HepG2 (cell line): ENCODE measurements at regions not wholly inside any gene's neighbourhood (a gene's known extent, or its start where the extent isn't known, plus 50 kb on each side); places are given as distances from the start of the nearest gene placed in this dataset.

Experiments used
- ATAC-seq: fragments of 200-7000 bp; cut with Tn5 transposase; 3 replicates; pipeline ENCODE4 v1.9.1; 2020; ENCODE audit warnings: mild to moderate bottlenecking, moderate library complexity
- BruUV-seq: library from RNA; stranded (reverse); fragments of 400-500 nt; replicated peaks from 2 replicates; lab custom pipeline; 2021; lab: Mats Ljungman, UMichigan
- CTCF ChIA-PET: fragments of 300-600 bp; formaldehyde crosslinking; extraction: SDS; loops from one replicate; lab custom pipeline; 2021; ENCODE audit warnings: low total read pairs, inconsistent platforms, low intra/inter-chr PET ratio; lab: Yijun Ruan, JAX
- POLR2A ChIA-PET: fragments of 350-600 bp; sonication (Branson Sonifier 250); formaldehyde crosslinking; loops from one replicate; lab custom pipeline; 2020; ENCODE audit warnings: antibody characterized with exemption, inconsistent platforms; lab: Yijun Ruan, JAX
- DNase-seq: peaks from one replicate; pipeline ENCODE4 v3.0.0-alpha.2; 2015; ENCODE audit warnings: low spot score
- FAIRE-seq: peaks from 3 replicates; lab custom pipeline; 2011; peaks lifted over from hg19 to GRCh38; lab: Jason Lieb, UNC
- H2AFZ ChIP-seq: one replicate; pipeline ENCODE4 v1.6.1; 2011; ENCODE audit warnings: low read length, inconsistent platforms
- H3K27ac ChIP-seq: fragments of 300-600 bp; 3 replicates; pipeline ENCODE4 v1.8.0; 2011; ENCODE audit warnings: mixed run types, mild to moderate bottlenecking, mixed read lengths, low read length, inconsistent platforms; ENCODE audit not compliant: insufficient read depth; ENCODE audit errors: extremely low read length
- H3K27me3 ChIP-seq, 2 experiments: fragments of 200-600 bp in 1 of 2; 2 replicates in 1 of 2; 3 replicates in 1 of 2; pipeline versions ENCODE4 v1.6.0 to v1.8.0; 2011; ENCODE audit warnings: low read length in 2 of 2, mild to moderate bottlenecking in 2 of 2, moderate library complexity in 2 of 2, inconsistent platforms in 1 of 2; ENCODE audit not compliant: insufficient read depth in 2 of 2, control insufficient read depth in 1 of 2
- H3K36me3 ChIP-seq, 2 experiments: fragments of 200-600 bp in 1 of 2; replicated peaks in 1 of 2; 2 replicates in 1 of 2; 3 replicates in 1 of 2; pipeline versions ENCODE4 v1.5.1 to v1.8.0; 2011; ENCODE audit warnings: low read length in 2 of 2, inconsistent platforms in 1 of 2; ENCODE audit not compliant: insufficient read depth in 2 of 2, control insufficient read depth in 1 of 2
- H3K4me1 ChIP-seq: 2 replicates; pipeline ENCODE4 v1.5.1; 2012; ENCODE audit warnings: low read length, inconsistent platforms; ENCODE audit not compliant: insufficient read depth
- H3K4me2 ChIP-seq: 2 replicates; pipeline ENCODE4 v1.6.0; 2011; ENCODE audit warnings: low read depth, low read length, inconsistent platforms
- H3K4me3 ChIP-seq, 3 experiments: fragments of 200-600 bp in 1 of 3; sonication (generic), shearing (Covaris generic) in 1 of 3; replicated peaks in 1 of 3; 2 replicates each; pipeline ENCODE4 v1.5.1; 2011 to 2016; ENCODE audit warnings: low read length in 3 of 3, inconsistent platforms in 2 of 3, low read depth in 2 of 3, mild to moderate bottlenecking in 2 of 3, control low read depth in 1 of 3, mixed read lengths in 1 of 3; ENCODE audit not compliant: insufficient read depth in 1 of 3
- H3K79me2 ChIP-seq: one replicate; pipeline ENCODE4 v1.6.1; 2011; ENCODE audit warnings: low read length, inconsistent platforms; ENCODE audit not compliant: insufficient read depth
- H3K9ac ChIP-seq: 2 replicates; pipeline ENCODE4 v1.6.0; 2011; ENCODE audit warnings: mild to moderate bottlenecking, low read depth, low read length, inconsistent platforms; ENCODE audit not compliant: insufficient read depth
- H3K9me3 ChIP-seq: 2 replicates; pipeline ENCODE4 v1.5.1; 2012; ENCODE audit warnings: mild to moderate bottlenecking, low read length
- H4K20me1 ChIP-seq: 2 replicates; pipeline ENCODE4 v1.6.0; 2011; ENCODE audit warnings: inconsistent platforms, mild to moderate bottlenecking, low read length, moderate library complexity; ENCODE audit not compliant: insufficient read depth
- ARNTL ChIP-seq: sonication (generic); formaldehyde crosslinking; IDR thresholded peaks from 2 replicates; pipeline ENCODE4 v1.4.0; 2020; ENCODE audit warnings: mild to moderate bottlenecking, missing genetic modification reagents
- CBX5 ChIP-seq: sonication (generic); formaldehyde crosslinking; IDR thresholded peaks from 2 replicates; pipeline ENCODE4 v1.4.0; 2020; ENCODE audit warnings: missing genetic modification reagents, borderline replicate concordance
- KDM4B ChIP-seq: sonication (generic); formaldehyde crosslinking; IDR thresholded peaks from 2 replicates; pipeline ENCODE4 v1.4.0; 2020; ENCODE audit warnings: missing genetic modification reagents
- KLF11 ChIP-seq: IDR thresholded peaks from 2 replicates; pipeline ENCODE4 v1.6.1; 2016; ENCODE audit warnings: missing compliant biosample characterization
- MAFK ChIP-seq, 2 experiments: IDR thresholded peaks in 1 of 2; conservative IDR thresholded peaks in 1 of 2; 2 replicates each; pipeline ENCODE4 v1.6.1; 2011; ENCODE audit warnings: improper control_type of control experiment in 2 of 2, low read length in 2 of 2
- NFE2L2 ChIP-seq: fragments of 150-350 bp; IDR thresholded peaks from 2 replicates; pipeline ENCODE4 v1.6.1; 2014; ENCODE audit warnings: low read length
- RXRA ChIP-seq: sonication (generic); formaldehyde crosslinking; IDR thresholded peaks from 2 replicates; pipeline ENCODE4 v1.5.1; 2020; ENCODE audit warnings: missing genetic modification reagents
- SRF ChIP-seq: IDR thresholded peaks from 2 replicates; pipeline ENCODE4 v1.6.1; 2011; ENCODE audit warnings: mild to moderate bottlenecking, low read depth, low read length, moderate library complexity
- WGBS: methylation state at CpG from one replicate; pipeline ENCODE4 v1.1.6; 2017; ENCODE audit warnings: low lambda C conversion rate; 5-methylcytosine and 5-hydroxymethylcytosine counted together
- in situ Hi-C: cut with HindIII; loops from 2 replicates; pipeline ENCODE4 v1.10.0; 2017; ENCODE audit warnings: low pct_unique_long_range_greater_than_20kb; ENCODE audit not compliant: extremely low pct_ligation_motif_present
- intact Hi-C: fragments of 100-400 bp; cut with micrococcal nuclease; formaldehyde crosslinking; loops from one replicate; pipeline ENCODE4 v1.10.0; 2022; ENCODE audit not compliant: unreplicated experiment
- TF ChIP-seq, protein P1 (sequence below): sonication (generic); formaldehyde crosslinking; IDR thresholded peaks from 2 replicates; pipeline ENCODE4 v1.8.0; 2022; ENCODE audit warnings: mild to moderate bottlenecking, missing genetic modification reagents, borderline replicate concordance
- TF ChIP-seq, protein P2 (sequence below): sonication (generic); formaldehyde crosslinking; IDR thresholded peaks from 2 replicates; pipeline ENCODE4 v1.4.0; 2020; ENCODE audit warnings: mild to moderate bottlenecking, missing genetic modification reagents
- TF ChIP-seq, protein P3 (sequence below): sonication (generic); formaldehyde crosslinking; IDR thresholded peaks from 2 replicates; pipeline ENCODE4 v1.5.0; 2020; ENCODE audit warnings: missing genetic modification reagents

DNA sequence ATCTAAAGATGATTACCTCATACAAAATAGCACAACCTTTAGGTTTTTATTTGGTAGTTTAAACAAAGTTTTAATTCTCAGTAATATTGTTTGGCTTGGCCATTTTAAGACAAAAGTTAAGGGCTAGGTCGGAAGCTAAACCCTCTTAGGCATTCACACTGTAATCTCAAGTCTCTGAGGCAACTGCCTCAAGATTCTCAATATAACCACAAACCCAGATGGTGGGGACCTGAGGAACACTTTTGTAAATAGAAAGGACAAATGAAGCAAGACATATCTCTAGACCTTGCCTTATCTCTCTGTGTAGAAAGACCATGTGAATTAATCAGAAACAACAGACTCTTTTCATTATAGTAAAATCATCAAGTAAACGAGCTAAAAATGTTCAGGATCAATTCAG, 500.2 kb upstream of the CDH6 start:
- in situ Hi-C loops, result no loop called here
- BruUV-seq, result no TSS peak
- no peaks in the 10 kb centered on the region for H3K9me3 ChIP-seq
- H3K4me2 ChIP-seq, result no peak overlapping the region
- DNase-seq, result no peak
- CTCF ChIA-PET, result no interaction called here
- H3K79me2 ChIP-seq, result no peaks in the 10 kb centered on the region
- no peaks in the 10 kb centered on the region for H3K36me3 ChIP-seq
- H3K27ac ChIP-seq, result no peak overlapping the region
- H3K27me3 ChIP-seq, result no peaks in the 10 kb centered on the region; a peak in 1 of 5 replicates
- H3K9ac ChIP-seq, result no peak overlapping the region
- no peak overlapping the region for H3K4me3 ChIP-seq
- intact Hi-C loops, result no loop called here
- no peak for FAIRE-seq
- no peak for ATAC-seq
- WGBS, result 5% methylated on average over 2 of the region's 2 CpGs
- no peaks in the 10 kb centered on the region for H3K4me1 ChIP-seq
- no peak for TF ChIP-seq RXRA (CRISPR knock-in tag)
- TF ChIP-seq, protein P1, sequence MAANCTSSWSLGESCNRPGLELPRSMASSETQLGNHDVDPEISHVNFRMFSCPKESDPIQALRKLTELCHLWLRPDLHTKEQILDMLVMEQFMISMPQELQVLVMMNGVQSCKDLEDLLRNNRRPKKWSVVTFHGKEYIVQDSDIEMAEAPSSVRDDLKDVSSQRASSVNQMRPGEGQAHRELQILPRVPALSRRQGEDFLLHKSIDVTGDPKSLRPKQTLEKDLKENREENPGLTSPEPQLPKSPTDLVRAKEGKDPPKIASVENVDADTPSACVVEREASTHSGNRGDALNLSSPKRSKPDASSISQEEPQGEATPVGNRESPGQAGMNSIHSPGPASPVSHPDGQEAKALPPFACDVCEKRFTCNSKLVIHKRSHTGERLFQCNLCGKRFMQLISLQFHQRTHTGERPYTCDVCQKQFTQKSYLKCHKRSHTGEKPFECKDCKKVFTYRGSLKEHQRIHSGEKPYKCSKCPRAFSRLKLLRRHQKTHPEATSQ, result no peak
- no peak for TF ChIP-seq MAFK (conservative IDR thresholded peaks at IDR 0.05 in 1 of 2, IDR thresholded peaks at IDR 0.05 in 1 of 2; ENCODE audit: low read length in 2 of 2)
- TF ChIP-seq, protein P2, sequence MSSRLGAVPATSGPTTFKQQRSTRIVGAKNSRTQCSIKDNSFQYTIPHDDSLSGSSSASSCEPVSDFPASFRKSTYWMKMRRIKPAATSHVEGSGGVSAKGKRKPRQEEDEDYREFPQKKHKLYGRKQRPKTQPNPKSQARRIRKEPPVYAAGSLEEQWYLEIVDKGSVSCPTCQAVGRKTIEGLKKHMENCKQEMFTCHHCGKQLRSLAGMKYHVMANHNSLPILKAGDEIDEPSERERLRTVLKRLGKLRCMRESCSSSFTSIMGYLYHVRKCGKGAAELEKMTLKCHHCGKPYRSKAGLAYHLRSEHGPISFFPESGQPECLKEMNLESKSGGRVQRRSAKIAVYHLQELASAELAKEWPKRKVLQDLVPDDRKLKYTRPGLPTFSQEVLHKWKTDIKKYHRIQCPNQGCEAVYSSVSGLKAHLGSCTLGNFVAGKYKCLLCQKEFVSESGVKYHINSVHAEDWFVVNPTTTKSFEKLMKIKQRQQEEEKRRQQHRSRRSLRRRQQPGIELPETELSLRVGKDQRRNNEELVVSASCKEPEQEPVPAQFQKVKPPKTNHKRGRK (CRISPR knock-in tag), result no peak
- TF ChIP-seq, protein P3, sequence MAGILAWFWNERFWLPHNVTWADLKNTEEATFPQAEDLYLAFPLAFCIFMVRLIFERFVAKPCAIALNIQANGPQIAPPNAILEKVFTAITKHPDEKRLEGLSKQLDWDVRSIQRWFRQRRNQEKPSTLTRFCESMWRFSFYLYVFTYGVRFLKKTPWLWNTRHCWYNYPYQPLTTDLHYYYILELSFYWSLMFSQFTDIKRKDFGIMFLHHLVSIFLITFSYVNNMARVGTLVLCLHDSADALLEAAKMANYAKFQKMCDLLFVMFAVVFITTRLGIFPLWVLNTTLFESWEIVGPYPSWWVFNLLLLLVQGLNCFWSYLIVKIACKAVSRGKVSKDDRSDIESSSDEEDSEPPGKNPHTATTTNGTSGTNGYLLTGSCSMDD (CRISPR knock-in tag), result no peak
- no peak for TF ChIP-seq KDM4B (CRISPR knock-in tag)
- no peak for TF ChIP-seq NFE2L2
- no peak for TF ChIP-seq ARNTL (CRISPR knock-in tag)
- no peak for TF ChIP-seq SRF
- no peak for TF ChIP-seq KLF11
- TF ChIP-seq CBX5 (CRISPR knock-in tag), result no peak
- H4K20me1 ChIP-seq, result no peaks in the 10 kb centered on the region
- POLR2A ChIA-PET, result no interaction called here
- H2AFZ ChIP-seq, result no peak overlapping the region
